H1 (cell line): ENCODE measurements at regions not wholly inside any gene's neighbourhood (a gene's known extent, or its start where the extent isn't known, plus 50 kb on each side); places are given as distances from the start of the nearest gene placed in this dataset.

Experiments used
- MAX ChIP-seq: IDR thresholded peaks from 2 replicates; pipeline ENCODE4 v1.6.1; 2012; ENCODE audit warnings: inconsistent platforms

GRCh38 chr4:53929955-53930798 is 134.2 kb downstream of the CHIC2 start (continued):
- TF ChIP-seq MAX, result peak; percentile 92
